ENCODE measurements at regions not wholly inside any gene's neighbourhood (a gene's known extent, or its start where the extent isn't known, plus 50 kb on each side); places are given as distances from the start of the nearest gene placed in this dataset.

- H3K27ac ChIP-seq: no peak overlapping the region
- in situ Hi-C loops (cut with HindIII; ENCODE audit: low pct_ligation_motif_present, low sequenced_read_pairs): no loop called here
- no peaks in the 10 kb centered on the region for H3K36me3 ChIP-seq (replicated peaks)
- no peaks in the 10 kb centered on the region for H3K27me3 ChIP-seq (replicated peaks)
- TF ChIP-seq CTCF (IDR thresholded peaks at IDR 0.05; ENCODE audit: low read depth, low read length, missing control alignments): no peak
- DNase-seq: no peak
- no peak overlapping the region for H3K4me3 ChIP-seq (ENCODE audit: low read depth, low read length)
These were observed 79.9 kb downstream of the SIPA1L2 start for GRCh38 chr1:232550007-232550406.

- no peak overlapping the region for H3K27ac ChIP-seq
- no peak for DNase-seq
- no peaks in the 10 kb centered on the region for H3K36me3 ChIP-seq (replicated peaks)
- no peak overlapping the region for H3K4me3 ChIP-seq (ENCODE audit: low read depth, low read length)
- no peaks in the 10 kb centered on the region for H3K27me3 ChIP-seq (replicated peaks)
- in situ Hi-C loops (cut with HindIII; ENCODE audit: low pct_ligation_motif_present, low sequenced_read_pairs): no loop called here
- no peak for TF ChIP-seq CTCF (IDR thresholded peaks at IDR 0.05; ENCODE audit: low read depth, low read length, missing control alignments)
These were observed 81.2 kb downstream of the SIPA1L2 start for GRCh38 chr1:232548691-232549090.

- H3K36me3 ChIP-seq (replicated peaks): no peaks in the 10 kb centered on the region
- no peak overlapping the region for H3K27ac ChIP-seq
- H3K27me3 ChIP-seq (replicated peaks): no peaks in the 10 kb centered on the region
- H3K4me3 ChIP-seq (ENCODE audit: low read depth, low read length): no peak overlapping the region
- no peak for DNase-seq
- no peak for TF ChIP-seq CTCF (IDR thresholded peaks at IDR 0.05; ENCODE audit: low read depth, low read length, missing control alignments)
- in situ Hi-C loops (cut with HindIII; ENCODE audit: low pct_ligation_motif_present, low sequenced_read_pairs): no loop called here
These were observed 81.9 kb downstream of the SIPA1L2 start for GRCh38 chr1:232547938-232548484.

- Histone ChIP-seq H3K4me3 (ENCODE audit: low read depth, low read length) (no peak overlapping the region), H3K36me3 (replicated peaks) (no peaks in the 10 kb centered on the region), H3K27ac (no peak overlapping the region), H3K27me3 (replicated peaks) (no peaks in the 10 kb centered on the region)
- no peak for DNase-seq
- TF ChIP-seq CTCF (IDR thresholded peaks at IDR 0.05; ENCODE audit: low read depth, low read length, missing control alignments): no peak
- in situ Hi-C loops (cut with HindIII; ENCODE audit: low pct_ligation_motif_present, low sequenced_read_pairs): no loop called here
These were observed 87.0 kb downstream of the SIPA1L2 start for GRCh38 chr1:232542633-232543593.

GRCh38 chr1:232538943-232539302, 91.0 kb downstream of the SIPA1L2 start:
- no peak overlapping the region for H3K27ac ChIP-seq
- no peak overlapping the region for H3K4me3 ChIP-seq (ENCODE audit: low read depth, low read length)
- in situ Hi-C loops (cut with HindIII; ENCODE audit: low pct_ligation_motif_present, low sequenced_read_pairs): no loop called here
- no peak for DNase-seq
- TF ChIP-seq CTCF (IDR thresholded peaks at IDR 0.05; ENCODE audit: low read depth, low read length, missing control alignments): no peak
- no peaks in the 10 kb centered on the region for H3K36me3 ChIP-seq (replicated peaks)
- H3K27me3 ChIP-seq (replicated peaks): no peaks in the 10 kb centered on the region
